ENCODE measurements at regions not wholly inside any gene's neighbourhood (a gene's known extent, or its start where the extent isn't known, plus 50 kb on each side); places are given as distances from the start of the nearest gene placed in this dataset.
"Not testable (repeated sequence)": the region's sequence is repeated elsewhere in the genome, so short reads cannot be mapped to it uniquely, and the experiment has no call there.

DNA sequence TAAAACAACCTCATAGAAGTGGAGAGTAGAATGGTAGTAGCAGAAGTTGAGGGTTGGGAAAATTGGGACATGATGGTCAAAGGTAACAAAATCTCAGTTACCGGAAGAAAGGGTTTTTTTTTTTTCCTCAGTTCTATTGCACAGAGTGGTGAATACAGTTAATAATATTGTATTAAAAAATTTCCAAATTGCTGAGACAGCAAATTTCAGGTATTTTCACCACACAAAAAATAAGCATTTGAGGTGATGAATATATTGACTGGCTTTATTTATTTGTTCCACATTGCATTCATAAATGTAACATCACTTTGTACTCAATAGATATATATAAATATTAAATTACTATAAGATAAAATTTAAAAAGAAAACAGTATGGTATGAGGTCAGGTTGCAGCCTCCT lies 373.8 kb downstream of the ETV1 start:
- Histone ChIP-seq H3K36me3 (replicated peaks; ENCODE audit: low read depth, low read length) (no peaks in the 10 kb centered on the region), H4K20me1 (ENCODE audit: insufficient read depth, low read length) (no peaks in the 10 kb centered on the region), H3K27me3 (ENCODE audit: low read depth, low read length) (no peaks in the 10 kb centered on the region), H3K9me3 (ENCODE audit: insufficient read depth, low read length) (no peaks in the 10 kb centered on the region), H3K4me2 (ENCODE audit: low read length) (no peak overlapping the region), H3K9ac (ENCODE audit: low read length) (no peak overlapping the region), H3K79me2 (ENCODE audit: low read length) (no peaks in the 10 kb centered on the region), H3K4me1 (ENCODE audit: low read length) (no peaks in the 10 kb centered on the region), H3K4me3 (ENCODE audit: low read length) (no peak overlapping the region), H2AFZ (ENCODE audit: low read depth, low read length) (no peak overlapping the region), H3K27ac (ENCODE audit: low read length) (no peak overlapping the region)
- no peak for TF ChIP-seq EZH2phosphoT487 (IDR thresholded peaks at IDR 0.05; ENCODE audit: low read depth)
- TF ChIP-seq, protein P1, sequence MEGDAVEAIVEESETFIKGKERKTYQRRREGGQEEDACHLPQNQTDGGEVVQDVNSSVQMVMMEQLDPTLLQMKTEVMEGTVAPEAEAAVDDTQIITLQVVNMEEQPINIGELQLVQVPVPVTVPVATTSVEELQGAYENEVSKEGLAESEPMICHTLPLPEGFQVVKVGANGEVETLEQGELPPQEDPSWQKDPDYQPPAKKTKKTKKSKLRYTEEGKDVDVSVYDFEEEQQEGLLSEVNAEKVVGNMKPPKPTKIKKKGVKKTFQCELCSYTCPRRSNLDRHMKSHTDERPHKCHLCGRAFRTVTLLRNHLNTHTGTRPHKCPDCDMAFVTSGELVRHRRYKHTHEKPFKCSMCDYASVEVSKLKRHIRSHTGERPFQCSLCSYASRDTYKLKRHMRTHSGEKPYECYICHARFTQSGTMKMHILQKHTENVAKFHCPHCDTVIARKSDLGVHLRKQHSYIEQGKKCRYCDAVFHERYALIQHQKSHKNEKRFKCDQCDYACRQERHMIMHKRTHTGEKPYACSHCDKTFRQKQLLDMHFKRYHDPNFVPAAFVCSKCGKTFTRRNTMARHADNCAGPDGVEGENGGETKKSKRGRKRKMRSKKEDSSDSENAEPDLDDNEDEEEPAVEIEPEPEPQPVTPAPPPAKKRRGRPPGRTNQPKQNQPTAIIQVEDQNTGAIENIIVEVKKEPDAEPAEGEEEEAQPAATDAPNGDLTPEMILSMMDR (IDR thresholded peaks at IDR 0.05; ENCODE audit: low read depth, low read length), result no peak

DNA sequence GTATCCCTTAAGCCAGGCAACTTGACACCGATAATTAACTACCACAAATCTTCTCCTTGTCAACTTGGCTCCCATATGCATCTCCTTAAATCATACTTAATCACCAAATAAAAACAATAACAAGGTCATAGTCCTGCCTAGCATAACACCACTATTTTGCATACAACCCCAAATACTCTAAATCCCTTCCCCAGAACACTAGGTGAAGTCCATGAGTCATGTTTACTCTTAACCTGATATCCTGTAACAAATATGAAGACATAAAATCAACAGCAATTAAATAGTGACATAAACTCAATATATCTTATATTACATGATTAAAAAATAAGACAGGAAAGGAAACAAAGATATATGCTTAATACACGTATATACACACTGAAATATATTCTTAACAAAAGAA lies 362.0 kb downstream of the ETV1 start:
- H3K9me3 ChIP-seq (ENCODE audit: insufficient read depth, low read length), result no peaks in the 10 kb centered on the region
- H2AFZ ChIP-seq (ENCODE audit: low read depth, low read length), result no peak overlapping the region
- no peak overlapping the region for H3K4me2 ChIP-seq (ENCODE audit: low read length)
- no peak for TF ChIP-seq EZH2phosphoT487 (IDR thresholded peaks at IDR 0.05; ENCODE audit: low read depth)
- TF ChIP-seq, protein P1 (IDR thresholded peaks at IDR 0.05; ENCODE audit: low read depth, low read length), result no peak
- H3K79me2 ChIP-seq (ENCODE audit: low read length), result no peaks in the 10 kb centered on the region
- no peaks in the 10 kb centered on the region for H3K27me3 ChIP-seq (ENCODE audit: low read depth, low read length)
- H3K9ac ChIP-seq (ENCODE audit: low read length), result no peak overlapping the region
- H4K20me1 ChIP-seq (ENCODE audit: insufficient read depth, low read length), result no peaks in the 10 kb centered on the region
- no peak overlapping the region for H3K27ac ChIP-seq (ENCODE audit: low read length)
- no peak overlapping the region for H3K4me3 ChIP-seq (ENCODE audit: low read length)
- H3K36me3 ChIP-seq (replicated peaks; ENCODE audit: low read depth, low read length), result no peaks in the 10 kb centered on the region
- no peaks in the 10 kb centered on the region for H3K4me1 ChIP-seq (ENCODE audit: low read length)

DNA sequence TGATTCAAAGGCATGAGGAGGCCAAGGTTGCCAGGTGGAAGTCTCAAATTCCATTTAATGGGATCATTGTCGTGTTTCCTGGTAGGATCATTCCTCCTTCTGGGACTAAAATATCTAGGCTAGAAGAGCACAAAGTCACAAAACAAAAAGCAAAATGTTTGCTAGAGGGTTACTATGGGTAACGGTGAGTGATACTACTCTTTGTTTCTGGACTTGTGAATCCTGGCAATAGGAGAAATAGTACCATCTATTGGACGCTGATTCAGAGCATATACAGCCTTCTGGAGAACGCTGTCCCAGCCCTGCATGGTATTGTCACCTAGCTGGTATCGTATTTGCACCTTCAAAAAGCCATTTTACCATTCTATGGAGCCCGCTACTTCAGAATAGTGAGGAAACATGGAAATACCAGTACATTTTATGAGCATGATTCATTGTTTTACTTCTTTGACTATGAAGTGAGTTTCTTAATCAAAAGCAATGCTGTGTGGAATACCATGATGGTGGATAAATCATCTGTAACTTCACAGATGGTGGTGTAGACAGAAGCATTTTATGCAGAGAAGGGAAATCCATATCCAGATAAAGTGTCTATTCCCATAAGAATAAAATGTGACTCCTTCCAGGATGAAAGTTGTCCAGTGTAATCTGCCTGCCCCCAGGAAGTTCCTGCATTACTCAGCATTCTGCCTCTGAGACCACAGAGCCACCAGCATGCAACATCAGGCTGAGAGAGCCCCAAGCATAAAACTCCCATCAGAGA lies 361.0 kb downstream of the ETV1 start:
- TF ChIP-seq, protein P1 (IDR thresholded peaks at IDR 0.05; ENCODE audit: low read depth, low read length), result no peak
- no peak for TF ChIP-seq EZH2phosphoT487 (IDR thresholded peaks at IDR 0.05; ENCODE audit: low read depth)

DNA sequence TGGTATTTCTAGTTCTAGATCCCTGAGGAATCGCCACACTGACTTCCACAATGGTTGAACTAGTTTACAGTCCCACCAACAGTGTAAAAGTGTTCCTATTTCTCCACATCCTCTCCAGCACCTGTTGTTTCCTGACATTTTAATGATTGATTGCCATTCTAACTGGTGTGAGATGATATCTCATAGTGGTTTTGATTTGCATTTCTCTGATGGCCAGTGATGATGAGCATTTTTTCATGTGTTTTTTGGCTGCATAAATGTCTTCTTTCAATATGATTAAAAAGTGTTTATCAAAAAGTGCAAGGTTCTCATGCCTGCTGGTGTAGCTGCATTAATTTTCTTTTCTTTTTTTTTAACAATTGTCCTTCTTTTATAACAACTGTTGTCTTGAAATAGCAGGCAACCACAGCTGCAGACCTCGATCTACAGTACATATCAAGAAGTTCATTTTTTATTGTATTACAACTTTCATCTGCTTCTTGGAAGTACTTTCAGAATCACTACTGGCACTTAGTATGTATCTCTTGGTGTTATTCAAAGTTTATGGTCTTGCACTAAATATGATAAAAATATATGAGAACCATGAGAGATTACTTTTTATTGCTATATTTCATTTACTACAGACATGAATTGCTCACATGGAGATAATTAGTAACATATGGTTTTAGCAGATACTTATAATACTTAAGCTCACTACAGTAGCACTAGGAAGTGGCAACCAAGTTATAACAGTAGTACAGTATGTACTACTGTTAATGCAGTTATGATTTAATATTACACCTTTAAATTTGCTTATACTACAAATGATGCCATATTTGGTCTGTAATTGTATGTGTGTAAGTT lies 358.0 kb downstream of the ETV1 start:
- H3K79me2 ChIP-seq (ENCODE audit: low read length); H3K27ac ChIP-seq (ENCODE audit: low read length); H3K36me3 ChIP-seq (replicated peaks; ENCODE audit: low read depth, low read length); H3K9me3 ChIP-seq (ENCODE audit: insufficient read depth, low read length); H3K4me3 ChIP-seq (ENCODE audit: low read length); H2AFZ ChIP-seq (ENCODE audit: low read depth, low read length); H3K9ac ChIP-seq (ENCODE audit: low read length); H3K4me2 ChIP-seq (ENCODE audit: low read length); H3K27me3 ChIP-seq (ENCODE audit: low read depth, low read length); H3K4me1 ChIP-seq (ENCODE audit: low read length); H4K20me1 ChIP-seq (ENCODE audit: insufficient read depth, low read length): not testable (repeated sequence)

More for the DNA sequence above, 361.0 kb downstream of the ETV1 start:
- Histone ChIP-seq H3K4me1 (ENCODE audit: low read length) (no peaks in the 10 kb centered on the region), H3K9ac (ENCODE audit: low read length) (no peak overlapping the region), H3K79me2 (ENCODE audit: low read length) (no peaks in the 10 kb centered on the region), H3K27me3 (ENCODE audit: low read depth, low read length) (no peaks in the 10 kb centered on the region), H3K4me2 (ENCODE audit: low read length) (no peak overlapping the region), H3K9me3 (ENCODE audit: insufficient read depth, low read length) (no peaks in the 10 kb centered on the region), H3K36me3 (replicated peaks; ENCODE audit: low read depth, low read length) (no peaks in the 10 kb centered on the region), H4K20me1 (ENCODE audit: insufficient read depth, low read length) (no peaks in the 10 kb centered on the region), H2AFZ (ENCODE audit: low read depth, low read length) (no peak overlapping the region), H3K4me3 (ENCODE audit: low read length) (no peak overlapping the region), H3K27ac (ENCODE audit: low read length) (no peak overlapping the region)

All from OCI-LY3 (cell line).